HG03175 (cell line): ENCODE measurements at regions not wholly inside any gene's neighbourhood (a gene's known extent, or its start where the extent isn't known, plus 50 kb on each side); places are given as distances from the start of the nearest gene placed in this dataset.
A peak's percentile ranks its signal among the peaks of the same experiment; 100 is the strongest.
"Not testable (repeated sequence)": the region's sequence is repeated elsewhere in the genome, so short reads cannot be mapped to it uniquely, and the experiment has no call there.

Experiments
- ATAC-seq: cut with Tn5 transposase; IDR thresholded peaks from one replicate; pipeline ENCODE4 v1.9.1; 2021; ENCODE audit warnings: mild to moderate bottlenecking, moderate library complexity; ENCODE audit not compliant: unreplicated experiment

DNA sequence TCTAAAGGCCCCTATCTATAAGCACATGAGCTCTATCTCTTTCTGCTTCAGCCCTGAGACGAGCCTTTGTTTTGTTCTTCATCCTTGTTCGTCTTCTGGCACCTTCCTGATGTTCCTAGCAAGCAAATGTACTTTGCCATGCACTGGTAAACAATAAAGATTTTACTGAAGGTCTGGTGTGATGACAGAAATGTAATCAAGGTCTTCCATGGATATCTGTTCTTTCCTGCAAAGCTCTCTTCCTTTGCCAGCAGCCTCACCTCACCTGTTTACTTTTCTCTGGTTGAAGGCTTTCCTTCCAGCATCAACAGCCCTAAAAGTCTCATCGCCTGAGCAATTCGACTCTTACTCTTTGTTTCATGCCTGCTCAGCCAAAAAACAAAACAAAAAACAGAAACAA is 330.3 kb downstream of the PCNX1 start:
- ATAC-seq: no peak

DNA sequence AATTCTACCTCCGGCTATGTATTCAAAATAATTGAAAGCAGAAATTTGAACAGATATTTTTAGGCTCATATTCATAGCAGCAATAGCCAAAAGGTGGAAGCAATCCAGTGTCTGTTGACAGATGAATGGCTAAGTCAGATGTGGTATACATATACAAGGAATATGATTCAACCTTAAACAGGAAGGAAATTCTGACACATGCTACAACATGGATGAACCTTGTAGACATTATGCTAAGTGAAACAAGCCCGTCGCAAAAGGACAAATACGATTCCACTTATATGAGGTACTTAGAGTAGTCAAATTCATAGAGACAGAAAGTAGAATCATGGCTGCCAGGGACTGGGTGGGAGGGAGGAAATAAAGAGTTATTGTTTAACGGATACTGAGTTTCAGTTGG is 331.6 kb downstream of the PCNX1 start:
- no peak for ATAC-seq

DNA sequence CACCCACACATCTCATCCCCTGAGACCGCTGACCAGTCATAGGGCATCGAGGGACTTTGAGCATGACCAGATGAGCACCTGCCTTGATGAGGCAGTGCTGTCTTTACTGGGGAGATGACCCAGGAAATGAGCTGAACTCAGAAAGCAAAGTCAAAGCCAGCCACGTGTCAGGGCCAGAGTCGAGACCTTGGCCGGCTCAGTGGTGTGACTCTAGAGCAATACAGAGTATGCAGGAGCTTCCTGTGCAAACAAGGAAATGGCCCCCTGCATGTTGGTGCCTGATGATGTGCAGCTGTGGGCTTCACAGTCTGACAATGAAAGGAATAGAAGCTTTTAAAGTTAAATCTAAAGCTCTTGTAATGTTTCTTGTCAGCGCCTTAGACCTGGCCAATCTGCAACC is 332.9 kb downstream of the PCNX1 start:
- ATAC-seq: no peak

DNA sequence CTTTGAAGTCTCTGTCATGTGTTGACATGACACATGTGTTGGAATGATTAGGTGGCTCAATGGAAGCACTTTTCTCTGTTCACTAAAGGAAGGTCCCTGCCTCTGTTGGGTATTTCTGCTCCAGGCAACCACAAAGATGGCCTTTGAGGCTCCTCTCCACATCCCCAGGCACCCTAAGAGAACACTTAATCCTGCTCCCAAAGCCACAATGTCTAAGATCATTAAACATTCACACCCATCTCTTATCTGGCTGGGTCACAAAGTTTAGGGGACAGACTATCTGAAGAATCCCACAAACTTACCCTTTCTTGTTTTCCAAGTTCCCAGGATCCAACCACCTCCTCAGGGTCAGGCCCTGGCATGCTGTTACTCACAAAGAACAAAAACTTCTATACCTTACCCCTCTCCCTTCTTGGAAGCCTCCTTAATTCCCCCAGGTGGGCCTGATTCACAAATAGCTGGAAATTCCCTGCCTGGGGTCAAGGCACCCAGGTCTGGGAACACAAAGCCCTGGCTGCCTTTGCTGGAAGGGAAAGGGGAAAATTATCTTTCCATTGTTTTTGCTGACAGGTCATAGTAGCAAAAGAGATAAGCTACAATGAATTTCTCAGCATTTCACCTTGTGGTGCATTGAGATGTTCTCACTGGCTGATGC is 333.7 kb downstream of the PCNX1 start:
- no peak for ATAC-seq

DNA sequence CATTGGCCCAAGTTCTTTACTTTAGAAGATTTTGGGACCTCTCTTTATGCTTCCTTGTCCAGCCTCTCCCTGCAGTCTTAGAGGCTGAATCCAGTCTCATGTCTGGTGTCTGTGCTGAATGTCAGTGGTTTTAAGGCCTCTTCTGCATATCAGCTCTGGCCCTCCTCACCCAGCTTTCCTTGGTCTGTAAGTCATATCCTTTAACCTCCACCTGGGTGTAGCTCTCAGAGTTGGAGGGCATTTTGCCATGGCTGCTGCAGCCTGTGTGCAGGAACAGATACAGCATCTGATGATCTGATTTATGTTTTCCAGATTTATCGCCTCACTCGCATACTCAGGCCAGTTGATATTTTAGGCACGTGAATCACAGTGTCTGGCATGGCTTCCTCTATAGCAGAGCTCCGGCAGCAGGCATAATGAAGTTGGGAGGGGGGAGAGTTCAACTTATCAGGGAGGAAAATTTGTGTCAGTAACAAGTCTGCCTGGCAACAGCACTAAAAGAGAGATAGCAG is 335.0 kb downstream of the PCNX1 start:
- ATAC-seq: no peak

DNA sequence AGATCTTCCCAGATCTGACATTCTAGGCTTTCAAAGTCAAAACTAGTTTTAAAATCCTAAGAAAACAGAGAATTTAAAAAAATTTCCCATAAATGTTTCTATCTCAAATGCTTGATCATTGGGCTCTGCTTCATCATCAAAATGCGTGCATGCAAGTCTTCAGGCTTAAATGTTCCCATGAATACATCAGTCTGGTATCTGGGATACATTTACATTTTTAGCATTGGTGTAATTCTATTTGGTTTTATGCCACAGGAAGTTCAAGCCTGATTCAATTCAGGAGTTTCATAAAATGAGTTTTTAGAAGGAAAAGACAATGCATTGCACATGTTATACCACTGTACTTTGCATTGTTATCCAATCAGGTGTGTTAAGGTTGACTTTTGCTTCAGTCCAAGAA is 336.4 kb downstream of the PCNX1 start:
- no peak for ATAC-seq

DNA sequence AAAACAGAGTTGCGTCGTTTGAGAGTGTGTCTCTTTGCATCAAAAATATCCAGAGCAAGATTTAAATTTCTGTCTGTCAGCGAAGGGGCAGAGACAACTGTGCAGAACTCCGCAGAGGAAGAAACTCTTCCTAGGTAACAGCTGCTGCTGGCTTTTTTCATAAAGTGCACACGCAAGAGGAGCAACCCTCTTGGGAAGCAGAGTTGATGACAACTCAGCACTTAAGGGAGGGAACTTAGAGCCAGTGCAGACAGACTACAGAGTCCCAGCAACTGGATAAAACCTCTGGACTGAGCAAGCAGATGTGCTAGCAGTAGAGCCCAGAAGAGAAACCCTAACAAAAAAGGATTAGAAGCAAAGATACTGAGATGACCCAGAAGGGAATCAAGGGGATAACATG is 337.1 kb downstream of the PCNX1 start:
- ATAC-seq: no peak

DNA sequence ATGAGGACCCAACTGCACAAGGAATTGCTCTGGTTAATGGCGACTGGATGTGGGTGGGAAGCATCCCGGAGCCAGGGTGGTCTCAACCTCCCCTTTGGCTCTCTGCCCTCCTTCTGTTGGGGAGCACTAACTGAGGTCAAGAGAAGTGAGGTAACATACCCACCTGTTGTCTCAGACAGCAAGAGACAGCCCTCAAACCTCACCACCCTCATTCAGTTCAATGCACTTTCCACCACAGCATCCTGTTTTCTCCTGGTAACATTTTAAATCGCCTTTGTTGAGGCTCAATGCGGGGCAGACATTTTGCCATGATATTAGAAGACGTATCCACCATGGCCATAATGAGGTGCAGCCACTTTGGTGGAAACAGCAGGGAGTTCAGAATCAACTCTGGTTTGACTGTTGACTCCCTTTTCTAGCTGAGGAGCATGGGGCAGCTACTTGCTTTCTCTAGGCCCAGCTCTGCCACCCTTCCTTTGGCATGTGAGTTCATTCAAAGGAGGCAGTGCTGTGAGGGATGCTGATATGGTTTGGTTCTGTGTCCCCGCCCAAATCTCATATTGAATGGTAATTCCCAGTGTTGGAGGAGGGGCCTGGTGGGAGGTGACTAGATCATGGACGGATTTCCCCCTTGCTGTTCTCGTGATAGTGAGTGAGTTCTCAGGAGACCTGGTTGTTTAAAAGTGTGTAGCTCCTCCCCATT is 338.6 kb downstream of the PCNX1 start:
- no peak for ATAC-seq

DNA sequence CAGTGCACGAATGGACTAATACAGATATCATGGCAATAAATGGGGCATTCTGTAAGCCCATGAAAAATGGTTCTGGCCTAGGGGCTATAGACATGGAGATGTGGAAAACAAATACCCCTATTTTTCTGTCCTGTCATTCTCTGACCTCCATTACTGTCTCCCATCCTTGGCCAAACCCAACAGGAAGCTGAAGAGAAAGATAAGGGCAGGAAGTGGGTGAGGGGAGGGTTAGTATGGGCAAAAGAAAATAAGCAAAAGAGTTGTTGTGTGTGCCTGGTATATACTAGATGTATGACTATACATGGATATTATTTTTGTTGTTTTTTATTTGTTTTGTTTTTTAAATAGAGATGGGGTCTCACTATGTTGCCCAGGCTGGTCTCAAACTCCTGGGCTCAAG is 339.3 kb downstream of the PCNX1 start:
- no peak for ATAC-seq

DNA sequence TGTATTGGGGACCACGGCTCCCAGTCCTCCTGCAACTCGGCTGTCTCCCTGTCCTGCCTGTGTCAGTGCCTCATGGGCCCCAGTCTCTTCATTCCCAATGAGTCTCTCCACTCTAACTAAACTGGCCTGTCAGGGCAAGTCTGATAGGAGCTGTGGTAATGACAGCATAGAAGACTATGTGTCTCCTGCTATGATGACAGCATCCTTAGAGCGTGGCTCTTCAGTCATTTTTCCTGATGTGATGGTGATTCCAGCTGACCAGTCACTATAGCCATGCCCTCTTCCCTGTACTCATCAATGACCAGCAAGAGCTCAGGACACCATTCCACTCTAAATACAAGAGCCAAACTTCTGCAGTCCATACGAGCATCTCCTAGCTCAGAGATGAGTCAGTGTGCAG is 339.8 kb downstream of the PCNX1 start:
- no peak for ATAC-seq

DNA sequence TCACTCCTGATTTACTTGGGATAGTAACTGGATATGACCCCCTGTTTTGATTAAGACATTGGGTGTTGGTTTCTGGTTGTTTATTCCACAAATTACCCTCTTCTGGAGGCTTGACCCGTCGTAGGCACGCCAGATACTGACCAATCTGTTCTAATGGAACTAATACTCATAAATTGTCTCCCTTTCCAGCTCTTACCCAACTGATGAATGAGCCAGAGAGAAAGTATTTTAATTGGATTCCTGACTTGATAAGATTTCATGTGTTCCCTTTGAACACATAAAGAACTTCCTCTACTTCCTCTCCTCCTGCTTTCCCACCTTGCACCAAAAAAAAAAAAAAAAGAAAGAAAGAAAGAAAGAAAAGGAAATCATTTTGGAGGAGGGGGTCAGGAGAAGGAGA is 340.9 kb downstream of the PCNX1 start:
- no peak for ATAC-seq

DNA sequence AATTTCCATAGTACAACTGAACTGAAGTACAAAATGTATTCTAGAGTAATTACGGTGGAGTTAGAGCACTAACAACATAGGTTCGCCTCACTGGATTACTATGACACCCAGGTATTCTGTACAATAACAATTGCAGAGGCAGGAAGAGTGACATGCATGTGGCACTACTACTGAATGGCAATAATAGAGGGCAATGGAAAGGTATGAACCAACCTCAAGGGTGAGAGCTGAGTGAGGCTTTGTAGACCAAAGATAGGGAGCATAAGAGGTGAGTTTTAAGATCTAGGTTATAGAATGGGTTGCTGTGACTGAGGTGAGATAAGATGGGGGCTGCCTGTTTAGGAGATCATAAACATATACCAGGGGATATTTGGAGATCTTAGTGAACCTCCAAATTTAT is 343.1 kb downstream of the PCNX1 start:
- no peak for ATAC-seq

DNA sequence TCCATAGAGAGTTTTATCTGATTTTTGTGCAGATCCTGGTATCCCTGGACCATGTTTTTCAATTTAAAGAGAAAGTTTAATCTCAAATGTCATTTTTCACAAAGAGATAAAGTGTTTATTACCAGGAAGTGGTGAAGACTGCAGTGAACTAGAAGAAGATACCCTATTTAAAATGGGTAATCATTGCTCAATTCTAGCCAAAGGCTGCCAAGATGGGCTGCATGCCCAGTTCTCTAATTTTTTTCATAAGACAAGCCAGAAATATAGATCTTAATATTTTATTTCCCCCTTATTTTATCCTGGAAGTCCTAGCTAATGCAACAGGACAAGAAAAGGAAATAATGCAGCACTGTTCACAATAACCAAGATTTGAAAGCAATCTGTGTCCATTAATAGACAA is 343.5 kb downstream of the PCNX1 start:
- ATAC-seq: no peak

DNA sequence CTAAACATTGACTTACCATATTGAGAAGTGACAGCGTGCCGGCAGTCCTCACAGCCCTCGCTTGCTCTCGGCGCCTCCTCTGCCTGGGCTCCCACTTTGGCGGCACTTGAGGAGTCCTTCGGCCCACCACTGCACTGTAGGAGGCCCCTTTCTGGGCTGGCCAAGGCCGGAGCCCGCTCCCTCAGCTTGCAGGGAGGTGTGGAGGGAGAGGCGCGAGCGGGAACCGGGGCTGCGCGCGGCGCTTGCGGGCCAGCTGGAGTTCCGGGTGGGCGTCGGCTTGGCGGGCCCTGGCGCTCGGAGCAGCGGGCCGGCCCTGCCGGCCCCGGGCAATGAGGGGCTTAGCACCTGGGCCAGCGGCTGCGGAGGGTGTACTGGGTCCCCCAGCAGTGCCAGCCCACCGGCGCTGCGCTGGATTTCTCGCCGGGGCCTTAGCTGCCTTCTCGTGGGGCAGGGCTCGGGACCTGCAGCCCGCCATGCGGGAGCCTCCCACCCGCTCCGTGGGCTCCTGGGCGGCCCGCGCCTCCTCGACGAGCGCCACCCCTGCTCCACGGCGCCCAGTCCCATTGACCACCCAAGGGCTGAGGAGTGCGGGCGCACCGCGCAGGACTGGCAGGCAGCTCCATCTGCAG is 346.9 kb downstream of the PCNX1 start:
- ATAC-seq: not testable (repeated sequence)

DNA sequence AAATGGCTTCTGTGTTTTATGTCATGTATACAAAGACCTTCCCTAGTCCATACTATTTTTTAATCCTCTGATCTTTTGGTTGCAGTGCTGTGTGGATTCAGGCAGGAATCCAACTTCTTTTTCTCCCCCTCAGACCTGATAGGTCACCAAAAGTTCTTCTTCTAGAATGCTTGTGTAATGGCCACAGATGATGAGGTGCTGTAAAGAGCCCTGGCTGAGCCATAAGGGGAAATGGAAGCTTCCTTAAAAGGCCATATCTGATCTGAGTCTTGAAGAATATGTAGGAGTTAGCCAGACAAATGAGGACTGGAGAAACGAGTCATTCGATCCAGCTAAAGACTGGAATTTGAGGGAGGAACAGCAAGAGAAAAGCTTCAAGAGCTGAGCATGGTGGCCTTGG is 353.9 kb downstream of the PCNX1 start:
- no peak for ATAC-seq

DNA sequence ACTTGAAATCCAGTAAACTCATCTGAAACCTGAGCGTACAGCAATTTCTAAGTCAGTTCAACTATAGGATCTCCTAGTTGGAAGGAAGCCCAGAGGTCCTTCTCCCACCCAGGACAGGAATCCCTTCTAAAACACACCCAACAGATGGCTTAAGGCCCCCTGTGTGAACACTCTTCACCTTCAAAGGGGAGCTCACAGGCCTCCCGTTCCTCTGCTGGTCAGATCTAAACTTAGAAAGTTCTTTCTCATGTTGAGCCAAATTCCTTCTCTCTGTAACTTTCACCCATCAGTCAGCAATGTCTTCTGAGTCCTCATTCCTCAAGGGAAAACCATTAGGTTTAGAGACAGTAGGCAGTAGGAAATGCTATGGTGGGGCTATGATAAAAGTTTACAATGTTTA is 355.2 kb downstream of the PCNX1 start:
- no peak for ATAC-seq

DNA sequence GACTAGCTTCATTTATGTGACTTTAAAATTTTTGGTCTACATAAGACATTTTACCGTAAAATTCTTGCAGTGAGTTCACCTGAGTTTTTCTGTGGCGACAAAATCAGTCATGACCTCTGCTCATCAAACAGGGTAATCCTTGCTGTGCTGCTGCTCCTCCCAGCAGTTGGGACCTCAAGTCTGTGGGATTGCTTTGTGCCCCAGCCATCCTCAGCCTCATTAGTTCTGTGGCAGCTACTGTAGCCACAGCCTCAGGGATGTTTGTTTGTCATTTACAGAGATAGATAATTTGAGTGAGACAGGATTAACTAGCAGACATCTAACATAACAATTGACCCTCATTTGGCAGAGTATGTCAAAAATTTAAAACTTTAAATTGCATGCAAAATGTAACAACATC is 357.0 kb downstream of the PCNX1 start:
- ATAC-seq: no peak

DNA sequence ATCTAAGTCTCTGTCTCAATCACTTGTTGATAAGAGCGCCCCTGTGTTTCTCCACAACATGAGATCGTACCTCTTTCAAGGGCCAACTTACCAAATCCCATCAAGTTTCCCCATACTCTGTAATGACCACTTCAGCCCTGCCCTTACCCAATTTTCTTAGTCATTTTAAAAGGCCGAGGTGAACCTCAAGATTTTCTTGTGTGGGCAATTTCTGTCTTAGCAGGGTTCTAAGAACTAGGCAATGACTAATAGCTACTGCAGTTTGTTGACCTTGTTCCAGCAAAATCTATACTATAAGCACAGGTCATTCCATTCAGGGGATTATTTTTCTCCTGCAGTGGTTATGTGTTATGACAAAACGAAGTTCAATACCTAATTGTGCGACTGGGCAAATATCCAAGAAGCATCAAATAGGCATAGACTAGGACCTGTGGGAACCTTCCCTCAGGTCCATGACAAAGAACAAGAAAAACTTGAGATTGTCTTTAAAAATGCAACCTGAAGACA is 359.8 kb downstream of the PCNX1 start:
- ATAC-seq: peak; percentile 57

DNA sequence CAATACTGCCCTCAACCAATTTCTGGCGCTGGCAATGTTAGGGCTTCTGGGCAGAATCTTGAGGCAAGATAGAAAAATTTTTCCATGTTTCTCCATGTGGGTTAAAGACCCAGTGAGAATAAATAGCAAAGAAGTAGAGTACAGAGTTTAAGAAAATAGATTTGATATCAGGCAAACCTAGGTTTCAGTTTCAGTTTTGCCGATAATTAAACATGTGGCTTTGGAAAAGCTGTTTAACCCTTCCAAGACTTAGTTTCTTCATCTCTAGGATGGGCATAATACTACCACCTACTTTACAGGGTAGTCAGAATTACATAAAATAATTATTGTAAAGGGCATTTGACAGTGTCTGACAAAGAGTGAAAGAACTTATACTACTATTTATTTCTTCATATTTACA is 360.4 kb downstream of the PCNX1 start:
- ATAC-seq: no peak

DNA sequence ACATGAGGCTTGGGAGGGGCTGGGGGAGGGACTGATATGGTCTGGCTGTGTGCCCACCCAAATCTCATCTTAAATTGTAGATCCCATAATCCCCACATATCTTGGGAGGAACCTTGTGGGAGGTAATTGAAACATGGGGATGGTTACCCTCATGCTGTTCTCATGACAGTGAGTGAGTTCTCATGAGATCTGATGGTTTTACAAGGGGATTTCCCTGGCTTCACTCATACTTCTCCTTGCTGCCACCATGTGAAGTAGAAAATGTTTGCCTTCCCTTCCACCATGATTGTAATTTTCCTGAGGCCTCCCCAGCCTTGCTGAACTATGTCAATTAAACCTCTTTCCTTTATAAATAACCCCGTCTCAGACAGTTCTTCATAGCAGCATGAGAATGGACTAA is 362.9 kb downstream of the PCNX1 start:
- no peak for ATAC-seq

DNA sequence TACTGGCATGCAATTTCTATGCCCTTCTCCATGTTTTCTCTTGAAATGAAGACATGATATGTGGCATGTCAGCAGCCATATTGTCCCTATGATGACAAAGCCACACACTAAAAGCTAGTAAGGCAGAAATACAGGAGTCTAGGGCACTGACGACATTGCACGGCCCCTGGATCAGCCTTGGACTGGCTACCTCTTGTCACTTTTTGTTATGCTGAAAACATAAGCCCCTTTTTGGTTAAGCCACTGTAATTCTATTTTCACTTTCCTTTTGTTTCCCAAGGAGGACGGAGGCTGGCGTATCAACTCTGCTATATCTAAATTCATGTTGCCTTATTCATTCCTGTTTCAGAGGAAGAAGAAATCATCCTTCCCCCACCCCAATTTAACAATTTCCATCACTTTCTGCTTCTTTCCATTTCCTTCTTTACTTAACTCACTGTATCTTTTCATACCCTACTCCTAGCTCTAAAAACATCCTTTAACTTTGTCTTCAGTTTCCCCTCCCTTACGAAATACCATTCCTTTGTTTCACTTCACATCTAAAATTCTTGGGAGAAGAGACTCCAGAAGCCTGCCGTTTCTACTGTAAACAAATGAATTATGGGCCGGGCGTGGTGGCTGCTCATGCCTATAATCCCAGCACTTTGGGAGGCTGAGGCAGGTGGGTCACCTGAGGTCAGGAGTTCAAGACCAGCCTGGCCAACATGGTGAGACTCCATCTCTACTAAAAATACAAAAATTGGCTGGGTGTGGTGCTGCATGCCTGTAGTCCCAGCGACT is 364.1 kb downstream of the PCNX1 start:
- ATAC-seq: no peak
